ENCODE measurements at regions not wholly inside any gene's neighbourhood (a gene's known extent, or its start where the extent isn't known, plus 50 kb on each side); places are given as distances from the start of the nearest gene placed in this dataset.
A peak's percentile ranks its signal among the peaks of the same experiment; 100 is the strongest.
"Not testable (repeated sequence)": the region's sequence is repeated elsewhere in the genome, so short reads cannot be mapped to it uniquely, and the experiment has no call there.

- DNase-seq, result peak; percentile 64 to 83 (median 78)
These were observed 123.7 kb upstream of the FAM3C start for GRCh38 chr7:121519548-121520521.

- DNase-seq, result peak; percentile 7 to 65 (median 38)
These were observed 121.5 kb upstream of the FAM3C start for GRCh38 chr7:121517591-121517990.

- DNase-seq, result peak in 1 of 4 experiments; percentile 1
These were observed 120.7 kb upstream of the FAM3C start for GRCh38 chr7:121516821-121517220.

DNA sequence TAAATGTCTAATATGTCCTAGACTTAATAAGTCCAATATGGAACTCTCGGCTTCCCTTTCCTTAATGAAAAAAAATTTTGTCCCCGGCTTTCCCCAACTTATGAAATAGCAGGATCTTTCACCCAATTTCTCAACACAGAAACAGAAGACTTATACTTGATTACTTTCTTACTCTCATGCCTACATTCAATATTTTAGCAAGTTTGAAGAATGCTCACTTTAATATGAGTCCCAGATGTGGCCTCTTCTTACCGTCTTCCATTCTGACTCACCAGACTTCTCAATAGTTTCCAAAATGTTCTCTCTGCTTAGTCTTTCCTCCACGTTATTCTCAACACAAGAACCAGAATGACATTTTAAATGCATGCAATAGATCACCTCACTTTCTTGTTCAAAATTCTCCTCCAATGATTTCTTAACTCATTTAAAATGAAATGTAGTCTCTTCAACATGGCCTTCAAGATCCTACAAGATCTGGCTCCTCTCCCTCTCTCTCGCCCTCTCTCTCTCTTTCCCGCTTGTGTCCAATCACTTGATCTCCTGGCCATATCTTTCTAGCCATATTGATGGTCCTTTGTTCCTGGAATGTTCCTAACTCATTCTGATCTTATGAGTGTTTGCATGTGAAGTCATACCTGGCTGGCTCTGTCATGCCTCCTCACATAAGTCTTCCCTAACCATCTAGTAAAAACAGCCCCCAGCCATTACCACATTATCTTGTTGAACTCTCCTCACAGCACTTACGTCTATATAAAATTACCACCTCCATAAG lies 119.7 kb upstream of the FAM3C start:
- DNase-seq, result no peak

GRCh38 chr7:121515229-121515628 lies 119.1 kb upstream of the FAM3C start:
- DNase-seq, result no peak

- DNase-seq, result no peak
These were observed 117.0 kb upstream of the FAM3C start for GRCh38 chr7:121513105-121513504.

GRCh38 chr7:121510858-121511482 lies 114.9 kb upstream of the FAM3C start:
- DNase-seq, result no peak

- DNase-seq, result peak in 1 of 4 experiments; percentile 3
These were observed 114.2 kb upstream of the FAM3C start for GRCh38 chr7:121510302-121510701.

DNA sequence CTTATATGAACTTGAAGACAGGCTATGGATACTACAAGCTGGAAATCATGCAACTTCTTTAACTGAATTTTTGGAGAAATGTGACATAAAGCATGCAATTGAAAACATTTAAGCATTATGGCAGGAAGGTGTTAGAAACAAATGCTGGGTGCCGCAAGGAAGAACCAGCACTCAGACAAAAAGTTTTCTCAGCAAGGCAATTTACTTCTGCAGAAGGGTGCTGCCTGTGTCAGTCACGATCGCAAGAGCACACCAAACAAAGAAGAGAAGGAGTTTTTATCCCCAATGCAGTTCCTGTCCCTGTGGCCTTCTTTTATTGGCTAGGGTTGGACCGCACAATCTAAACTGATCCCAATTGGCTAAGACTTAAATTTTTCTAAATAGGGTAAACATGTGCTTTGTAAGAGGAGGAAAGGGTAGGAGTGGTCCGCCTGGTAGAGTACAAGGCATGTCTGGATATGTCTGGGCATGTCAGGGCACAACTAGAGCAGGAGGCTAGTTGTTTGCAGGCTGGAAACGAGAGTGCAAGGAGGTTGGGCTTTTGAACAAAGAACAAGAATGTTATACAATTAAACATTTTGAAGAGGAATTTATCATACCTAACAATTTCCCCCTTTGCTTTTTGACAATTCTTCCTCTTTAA lies 109.6 kb upstream of the FAM3C start:
- no peak for DNase-seq

DNA sequence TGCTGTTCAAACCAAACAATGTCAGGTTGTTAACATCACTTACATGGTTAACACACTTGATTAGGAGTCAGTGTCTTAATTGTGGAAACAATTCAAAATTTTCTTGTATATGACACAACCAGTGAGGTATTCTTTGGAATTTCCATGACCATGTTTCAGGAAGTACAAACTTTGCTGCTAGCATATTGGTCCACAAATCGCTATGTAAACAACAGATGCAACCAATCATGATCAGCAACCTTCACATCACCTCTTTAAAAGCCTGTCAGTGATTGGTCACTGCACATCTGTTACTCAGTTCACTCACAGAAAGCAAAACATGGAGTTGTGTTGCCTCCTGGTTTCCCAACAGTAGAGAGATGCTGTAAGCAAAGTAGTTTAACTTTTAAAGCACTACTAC lies 108.9 kb upstream of the FAM3C start:
- no peak for DNase-seq

DNA sequence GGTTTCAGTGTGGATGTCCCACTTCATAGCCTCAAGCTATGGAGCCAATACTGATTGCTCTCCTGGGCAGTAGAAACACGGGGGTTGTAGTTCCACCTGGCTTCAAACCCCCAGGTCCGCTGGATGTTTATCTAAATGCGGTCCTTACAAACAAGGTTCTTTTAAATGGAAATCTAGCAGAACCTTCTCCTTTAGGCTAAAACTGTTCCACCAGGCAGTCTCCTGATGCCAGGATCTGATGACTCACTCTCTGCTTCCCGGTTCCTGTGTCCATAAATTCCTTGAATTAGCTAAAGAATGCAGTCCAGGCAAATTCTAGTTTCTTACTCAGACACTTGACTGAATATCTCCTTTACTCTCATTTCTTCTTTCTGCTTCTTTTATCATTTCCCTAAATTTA lies 108.4 kb upstream of the FAM3C start:
- no peak for DNase-seq

DNA sequence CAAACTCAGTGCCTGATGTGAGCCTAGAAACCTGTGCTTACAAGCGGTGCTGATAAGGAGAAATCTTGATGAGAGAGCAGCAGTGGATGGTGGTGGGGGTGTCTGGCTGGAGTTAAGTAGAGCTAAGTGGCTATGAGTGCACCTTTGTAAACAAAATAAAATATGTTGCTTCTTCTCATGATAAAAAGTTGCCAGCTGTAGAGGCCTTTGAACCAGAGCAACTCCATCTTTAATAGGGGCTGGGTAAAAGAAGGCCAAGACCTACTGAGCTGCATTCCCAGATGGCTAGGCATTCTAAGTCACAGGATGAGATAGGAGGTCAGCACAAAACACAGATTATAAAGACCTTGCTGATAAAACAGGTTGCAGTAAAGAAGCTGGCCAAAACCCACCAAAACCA lies 107.6 kb upstream of the FAM3C start:
- DNase-seq, result no peak

GRCh38 chr7:121503039-121503438 lies 106.9 kb upstream of the FAM3C start:
- DNase-seq, result no peak

- no peak for DNase-seq
These were observed 105.5 kb upstream of the FAM3C start for GRCh38 chr7:121501566-121501965.

- DNase-seq, result no peak
These were observed 104.4 kb upstream of the FAM3C start for GRCh38 chr7:121500360-121501058.

DNA sequence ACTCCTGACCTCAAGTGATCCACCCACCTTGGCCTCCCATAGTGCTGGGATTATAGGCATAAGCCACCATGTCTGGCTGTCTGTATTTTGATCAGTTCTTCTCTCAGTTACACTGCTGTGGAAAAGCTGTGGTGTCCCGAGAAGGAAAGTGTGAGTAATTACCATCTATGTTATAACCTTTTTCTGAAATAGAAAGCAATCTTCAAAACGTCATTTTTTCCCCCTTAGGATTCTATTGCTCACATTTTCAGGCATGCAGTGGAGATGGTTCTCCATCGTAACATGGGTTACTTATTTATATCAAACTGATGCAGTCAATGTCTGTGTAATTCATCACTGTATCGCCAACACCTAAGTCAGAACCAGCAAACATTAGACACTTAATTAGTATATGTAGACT lies 103.5 kb upstream of the FAM3C start:
- no peak for DNase-seq

GRCh38 chr7:121498816-121499215 lies 102.7 kb upstream of the FAM3C start:
- no peak for DNase-seq

- not testable (repeated sequence) for DNase-seq
These were observed 101.4 kb upstream of the FAM3C start for GRCh38 chr7:121497545-121497944.

DNA sequence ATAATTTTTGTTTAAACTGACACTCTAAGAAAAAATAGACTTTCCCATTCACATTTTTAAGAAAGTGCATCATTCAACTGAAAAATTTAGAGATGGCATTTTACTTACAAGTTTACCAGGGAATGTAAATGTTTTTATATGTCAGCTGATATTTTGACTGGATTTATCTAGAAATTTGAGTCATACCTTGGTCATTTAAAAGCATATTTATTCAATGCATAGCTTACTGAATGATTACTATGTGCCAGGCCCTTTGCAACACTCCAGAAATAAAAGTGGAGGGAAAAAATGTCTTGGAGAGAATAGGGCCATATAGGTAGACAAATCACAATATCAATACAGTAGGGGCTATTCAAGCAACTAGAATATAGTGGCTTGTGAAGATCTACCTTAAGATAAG lies 98.4 kb upstream of the FAM3C start:
- DNase-seq, result no peak

DNA sequence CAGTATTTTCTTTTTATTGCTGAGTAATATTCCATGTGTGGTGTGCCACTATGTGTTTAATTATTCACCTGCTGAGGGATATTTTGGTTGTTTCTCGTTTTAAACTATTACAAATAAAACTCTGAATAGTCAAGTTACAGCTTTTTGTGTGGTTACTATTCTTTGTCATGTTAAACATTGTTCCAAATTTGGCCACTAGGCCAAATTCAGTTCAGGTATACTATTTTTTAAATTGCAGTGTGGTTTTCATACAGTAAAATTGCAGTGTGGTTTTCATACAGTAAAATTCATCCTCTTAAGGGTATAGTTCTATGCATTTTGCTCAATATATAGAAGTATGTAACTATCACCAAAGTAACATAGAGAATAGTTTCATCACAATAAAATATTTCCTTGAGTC lies 97.4 kb upstream of the FAM3C start:
- no peak for DNase-seq

DNA sequence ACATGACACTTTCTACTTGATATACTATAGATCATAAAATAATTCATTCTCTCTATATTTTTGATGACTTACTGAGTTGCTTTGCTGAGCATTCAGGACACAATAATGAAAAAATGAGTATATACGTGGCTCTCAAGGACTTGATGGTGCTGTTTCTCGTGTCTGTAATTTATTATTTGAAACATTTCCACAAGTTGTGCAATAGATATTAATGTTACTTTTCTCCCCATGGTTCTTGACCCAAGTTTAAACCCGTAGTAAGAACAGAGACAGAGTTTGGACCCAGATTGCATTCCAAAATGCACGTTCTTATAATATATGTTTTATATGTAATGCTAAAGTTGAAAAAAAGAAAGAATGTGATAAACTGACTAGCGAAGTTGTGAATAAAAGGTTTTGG lies 94.2 kb upstream of the FAM3C start:
- DNase-seq, result no peak

DNA sequence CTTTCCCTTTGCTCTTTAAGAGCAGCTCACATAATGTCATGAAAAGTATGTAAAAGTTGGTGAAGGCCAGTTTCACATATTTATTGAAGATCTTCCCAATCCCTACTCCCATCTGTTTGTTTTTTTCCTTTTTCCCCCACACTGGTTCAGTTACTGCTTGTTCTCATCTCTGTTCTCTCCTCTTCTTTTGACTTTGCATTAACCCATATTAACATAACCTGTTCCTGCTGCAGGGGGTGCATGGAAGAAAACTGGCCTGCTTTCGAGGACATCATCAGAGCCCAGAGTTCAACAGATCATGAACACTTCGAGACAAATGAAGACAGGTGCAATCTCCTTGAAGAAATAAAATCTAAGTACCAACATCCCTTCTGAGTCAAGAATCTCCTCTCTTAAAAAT lies 93.3 kb upstream of the FAM3C start:
- DNase-seq, result no peak

All from suppressor macrophage (primary cell).